SU-DHL-6 (cell line): ENCODE measurements at regions not wholly inside any gene's neighbourhood (a gene's known extent, or its start where the extent isn't known, plus 50 kb on each side); places are given as distances from the start of the nearest gene placed in this dataset.

Experiments
- CTCF ChIP-seq: fragments of 200-600 bp; sonication (generic); IDR thresholded peaks from one replicate; pipeline ENCODE4 v1.5.1; 2017; ENCODE audit warnings: antibody characterized with exemption, mild to moderate bottlenecking, low read length, moderate library complexity; ENCODE audit not compliant: insufficient read depth, poor library complexity, severe bottlenecking
- EZH2phosphoT487 ChIP-seq: fragments of 200-600 bp; sonication (generic), shearing (Covaris generic); conservative IDR thresholded peaks from 2 replicates; pipeline ENCODE4 v1.6.1; 2018; ENCODE audit warnings: mild to moderate bottlenecking, antibody characterized with exemption, low read length, moderate library complexity, mixed read lengths

- no peak for TF ChIP-seq CTCF
- TF ChIP-seq EZH2phosphoT487: no peak
These were observed 927.1 kb downstream of the VRK1 start for GRCh38 chr14:97724265-97724731.
